Loucy (cell line): ENCODE measurements at regions not wholly inside any gene's neighbourhood (a gene's known extent, or its start where the extent isn't known, plus 50 kb on each side); places are given as distances from the start of the nearest gene placed in this dataset.

Source experiments
- CTCF ChIP-seq: fragments of 200-600 bp; sonication (generic); conservative IDR thresholded peaks from 2 replicates; pipeline ENCODE4 v1.5.1; 2014; ENCODE audit warnings: mild to moderate bottlenecking, antibody characterized with exemption, low read length
- EZH2phosphoT487 ChIP-seq: fragments of 200-600 bp; IDR thresholded peaks from 2 replicates; pipeline ENCODE4 v1.6.1; 2018; ENCODE audit warnings: antibody characterized with exemption, mild to moderate bottlenecking, moderate library complexity, borderline replicate concordance

GRCh38 chr4:122293374-122294365, 85.1 kb upstream of the ADAD1 start:
- no peak for TF ChIP-seq CTCF
- no peak for TF ChIP-seq EZH2phosphoT487
